ENCODE measurements at regions not wholly inside any gene's neighbourhood (a gene's known extent, or its start where the extent isn't known, plus 50 kb on each side); places are given as distances from the start of the nearest gene placed in this dataset.
A peak's percentile ranks its signal among the peaks of the same experiment; 100 is the strongest.

- no peaks in the 10 kb centered on the region for H3K4me1 ChIP-seq
- DNase-seq (peak in 1 of 6 donors; percentile 54), ATAC-seq (no peak), FAIRE-seq (no peak)
- peaks cover 0 to 7% (median 0%) of the 10 kb centered on the region in 4 donors for H3K27me3 ChIP-seq
- no peaks in the 10 kb centered on the region for H3K9me3 ChIP-seq
- TF ChIP-seq CTCF (IDR thresholded peaks at IDR 0.05): no peak
- WGBS, 2 donors: 76 to 82% methylated on average over 12 of the region's 12 CpGs
- intact Hi-C loops (cut with DNase I): no loop called here
- H3K36me3 ChIP-seq: no peaks in the 10 kb centered on the region
- no peak overlapping the region for H3K27ac ChIP-seq
- no peak overlapping the region for H3K4me3 ChIP-seq
Measured at GRCh38 chr5:5589857-5590256, 167.4 kb downstream of the ICE1 start.

- no peak for TF ChIP-seq CTCF (IDR thresholded peaks at IDR 0.05)
- FAIRE-seq (no peak), ATAC-seq (no peak), DNase-seq (no peak)
- H3K27ac ChIP-seq: no peak overlapping the region
- H3K36me3 ChIP-seq: no peaks in the 10 kb centered on the region
- no peaks in the 10 kb centered on the region for H3K4me1 ChIP-seq
- H3K4me3 ChIP-seq: no peak overlapping the region
- intact Hi-C loops (cut with DNase I): no loop called here
- WGBS, 2 donors: 32 to 34% methylated on average over 12 of the region's 12 CpGs
- H3K9me3 ChIP-seq: no peaks in the 10 kb centered on the region
- H3K27me3 ChIP-seq: peaks cover 0 to 7% (median 0%) of the 10 kb centered on the region in 4 donors
Measured at GRCh38 chr5:5588887-5589826, 166.7 kb downstream of the ICE1 start.

GRCh38 chr5:5588386-5588785, 165.9 kb downstream of the ICE1 start:
- DNase-seq (no peak), ATAC-seq (no peak), FAIRE-seq (no peak)
- 52 to 56% methylated on average over 4 of the region's 4 CpGs for WGBS, 2 donors
- no peak overlapping the region for H3K27ac ChIP-seq
- no peak overlapping the region for H3K4me3 ChIP-seq
- H3K9me3 ChIP-seq: no peaks in the 10 kb centered on the region
- intact Hi-C loops (cut with DNase I): no loop called here
- no peaks in the 10 kb centered on the region for H3K36me3 ChIP-seq
- no peaks in the 10 kb centered on the region for H3K4me1 ChIP-seq
- H3K27me3 ChIP-seq: peaks cover 0 to under 1% (median 0%) of the 10 kb centered on the region in 4 donors
- no peak for TF ChIP-seq CTCF (IDR thresholded peaks at IDR 0.05)

GRCh38 chr5:5587474-5587873, 165.0 kb downstream of the ICE1 start:
- ATAC-seq: no peak
- Histone ChIP-seq H3K36me3 (no peaks in the 10 kb centered on the region), H3K4me3 (no peak overlapping the region), H3K4me1 (no peaks in the 10 kb centered on the region), H3K27me3 (no peaks in the 10 kb centered on the region), H3K27ac (no peak overlapping the region), H3K9me3 (no peaks in the 10 kb centered on the region)
- DNase-seq: no peak
- no peak for TF ChIP-seq CTCF (IDR thresholded peaks at IDR 0.05)
- no peak for FAIRE-seq
- WGBS, 2 donors: 51 to 53% methylated on average over 3 of the region's 3 CpGs
- intact Hi-C loops (cut with DNase I): no loop called here

- H3K4me3 ChIP-seq: no peak overlapping the region
- ATAC-seq (no peak), FAIRE-seq (no peak), DNase-seq (no peak)
- H3K9me3 ChIP-seq: no peaks in the 10 kb centered on the region
- H3K4me1 ChIP-seq: no peaks in the 10 kb centered on the region
- intact Hi-C loops (cut with DNase I): no loop called here
- 33 to 43% methylated on average over 2 of the region's 2 CpGs for WGBS, 2 donors
- H3K36me3 ChIP-seq: no peaks in the 10 kb centered on the region
- TF ChIP-seq CTCF (IDR thresholded peaks at IDR 0.05): no peak
- H3K27ac ChIP-seq: no peak overlapping the region
- H3K27me3 ChIP-seq: no peaks in the 10 kb centered on the region
Measured at GRCh38 chr5:5586721-5587120, 164.2 kb downstream of the ICE1 start.
